ENCODE measurements at regions not wholly inside any gene's neighbourhood (a gene's known extent, or its start where the extent isn't known, plus 50 kb on each side); places are given as distances from the start of the nearest gene placed in this dataset.
A peak's percentile ranks its signal among the peaks of the same experiment; 100 is the strongest.

DNA sequence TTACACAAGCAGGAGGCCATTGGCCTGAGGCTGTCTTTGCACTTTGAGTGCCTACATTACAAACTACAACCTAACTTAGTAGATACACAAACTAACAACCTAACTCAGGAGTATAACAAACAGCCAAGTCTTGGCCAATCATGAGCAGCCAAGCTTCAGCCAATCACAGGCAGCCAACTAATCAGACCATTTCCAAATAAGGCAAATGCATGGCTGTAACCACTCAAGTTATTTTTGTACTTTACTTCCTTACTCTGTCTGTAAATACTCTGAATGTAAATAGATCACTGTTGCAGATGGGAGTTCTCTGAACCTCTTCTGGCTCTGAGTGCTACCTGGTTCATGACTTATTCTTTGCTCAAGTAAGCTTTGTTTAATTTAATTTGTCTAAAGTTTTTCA is 748.1 kb upstream of the SGCG start:
- Histone ChIP-seq H3K9me3 (peaks cover 0 to 3% (median 0%) of the 10 kb centered on the region in 4 donors), H3K4me1 (no peaks in the 10 kb centered on the region), H3K27me3 (no peaks in the 10 kb centered on the region), H3K36me3 (no peaks in the 10 kb centered on the region), H3K27ac (no peak overlapping the region), H3K4me3 (no peak overlapping the region)
- no peak for DNase-seq
- TF ChIP-seq POLR2A (IDR thresholded peaks at IDR 0.05) (no peak), CTCF (IDR thresholded peaks at IDR 0.05) (no peak), POLR2AphosphoS5 (IDR thresholded peaks at IDR 0.05) (no peak), EP300 (IDR thresholded peaks at IDR 0.05) (no peak)
- intact Hi-C loops (cut with DNase I; ENCODE audit: low total_unique reads) = no loop called here

GRCh38 chr13:22447132-22447886 is 733.5 kb upstream of the SGCG start:
- H3K36me3 ChIP-seq = no peaks in the 10 kb centered on the region
- no peak for DNase-seq
- WGBS, 5 donors = 40 to 52% (median 51%) methylated on average over 7 of the region's 7 CpGs
- H3K27me3 ChIP-seq = no peaks in the 10 kb centered on the region
- intact Hi-C loops (cut with DNase I; ENCODE audit: low total_unique reads) = no loop called here
- no peak overlapping the region for H3K27ac ChIP-seq
- TF ChIP-seq POLR2AphosphoS5 (IDR thresholded peaks at IDR 0.05) (no peak), EP300 (IDR thresholded peaks at IDR 0.05) (no peak), CTCF (IDR thresholded peaks at IDR 0.05) (no peak), POLR2A (IDR thresholded peaks at IDR 0.05) (no peak)
- no peaks in the 10 kb centered on the region for H3K9me3 ChIP-seq
- no peaks in the 10 kb centered on the region for H3K4me1 ChIP-seq
- H3K4me3 ChIP-seq = no peak overlapping the region

- TF ChIP-seq POLR2AphosphoS5 (IDR thresholded peaks at IDR 0.05) (no peak), EP300 (IDR thresholded peaks at IDR 0.05) (no peak), POLR2A (IDR thresholded peaks at IDR 0.05) (no peak), CTCF (IDR thresholded peaks at IDR 0.05) (no peak)
- Histone ChIP-seq H3K27me3 (no peaks in the 10 kb centered on the region), H3K9me3 (no peaks in the 10 kb centered on the region), H3K4me1 (no peaks in the 10 kb centered on the region), H3K27ac (no peak overlapping the region), H3K4me3 (no peak overlapping the region), H3K36me3 (no peaks in the 10 kb centered on the region)
- intact Hi-C loops (cut with DNase I; ENCODE audit: low total_unique reads) = no loop called here
- no peak for DNase-seq
- 83 to 94% (median 91%) methylated on average over 5 of the region's 5 CpGs for WGBS, 5 donors
Observed at GRCh38 chr13:22449251-22449650, 731.5 kb upstream of the SGCG start.

DNA sequence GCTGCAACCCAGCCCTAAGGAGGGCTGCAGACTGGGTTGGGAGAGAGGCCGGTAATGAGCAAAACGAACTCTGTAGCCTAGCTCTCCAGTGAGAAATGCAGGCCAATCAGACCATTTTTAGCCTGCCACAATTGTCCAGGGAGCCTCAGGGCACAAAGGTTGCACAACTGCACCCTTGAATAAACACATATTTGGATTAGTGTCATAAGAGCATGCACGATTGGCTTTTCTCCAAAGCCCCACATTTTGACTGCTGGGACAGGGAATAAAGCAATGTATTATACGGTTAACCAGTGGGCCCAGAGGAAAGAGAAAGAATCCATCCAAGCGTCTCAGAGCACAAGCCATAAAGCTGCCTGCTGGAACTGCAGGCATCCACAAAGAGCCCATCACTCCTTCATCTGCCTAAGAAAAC is 729.4 kb upstream of the SGCG start:
- no peak overlapping the region for H3K27ac ChIP-seq
- H3K9me3 ChIP-seq = no peaks in the 10 kb centered on the region
- no peaks in the 10 kb centered on the region for H3K27me3 ChIP-seq
- TF ChIP-seq EP300 (IDR thresholded peaks at IDR 0.05) (no peak), POLR2AphosphoS5 (IDR thresholded peaks at IDR 0.05) (no peak), POLR2A (IDR thresholded peaks at IDR 0.05) (no peak), CTCF (IDR thresholded peaks at IDR 0.05) (no peak)
- H3K36me3 ChIP-seq = no peaks in the 10 kb centered on the region
- intact Hi-C loops (cut with DNase I; ENCODE audit: low total_unique reads) = loop anchor here (5.0 kb wide), 1 partner anchor 479 kb away; no protein-coding TSS in a partner anchor
- H3K4me3 ChIP-seq = no peak overlapping the region
- peak in 1 of 2 donors; percentile 33 for DNase-seq
- no peaks in the 10 kb centered on the region for H3K4me1 ChIP-seq
- WGBS, 5 donors = 47 to 63% (median 59%) methylated on average over 5 of the region's 5 CpGs
